ENCODE measurements at regions not wholly inside any gene's neighbourhood (a gene's known extent, or its start where the extent isn't known, plus 50 kb on each side); places are given as distances from the start of the nearest gene placed in this dataset.

DNA sequence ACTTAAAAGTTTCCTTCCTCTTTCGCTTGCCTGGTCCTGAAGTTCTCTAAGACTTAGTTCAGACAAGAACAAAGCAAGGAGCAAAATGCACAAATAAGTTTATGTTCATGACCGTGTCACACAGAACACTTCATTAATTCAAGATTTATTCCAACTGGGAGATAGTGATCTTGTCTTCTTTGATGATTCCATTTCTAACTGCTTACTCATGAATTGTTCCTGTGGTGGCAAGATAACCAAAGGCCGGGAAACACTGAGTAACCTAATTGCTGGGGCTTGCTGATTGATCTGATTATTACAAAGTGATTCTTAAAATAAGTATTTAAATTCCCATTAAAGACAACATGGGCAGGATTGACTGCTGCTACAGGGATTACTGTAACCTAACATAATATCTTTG is 1462.9 kb upstream of the RAG2 start:
- CTCF ChIA-PET: no interaction called here
- POLR2A ChIA-PET: no interaction called here
- TF ChIP-seq TARDBP (IDR thresholded peaks at IDR 0.05) (no peak), SP1 (IDR thresholded peaks at IDR 0.05) (no peak), ZNF384 (IDR thresholded peaks at IDR 0.05) (no peak), FOXM1 (IDR thresholded peaks at IDR 0.05; ENCODE audit: borderline replicate concordance) (no peak), SUZ12 (IDR thresholded peaks at IDR 0.05) (no peak), FOXK2 (IDR thresholded peaks at IDR 0.05) (no peak), PKNOX1 (IDR thresholded peaks at IDR 0.05) (no peak), FOXA1 (IDR thresholded peaks at IDR 0.05) (no peak), LEF1 (IDR thresholded peaks at IDR 0.05; ENCODE audit: borderline replicate concordance) (no peak), ELF4 (IDR thresholded peaks at IDR 0.05) (no peak), NFRKB (IDR thresholded peaks at IDR 0.05) (no peak), HDGF (IDR thresholded peaks at IDR 0.05; ENCODE audit: borderline replicate concordance) (no peak), L3MBTL2 (conservative IDR thresholded peaks at IDR 0.05) (no peak), CTBP1 (IDR thresholded peaks at IDR 0.05; ENCODE audit: borderline replicate concordance) (no peak), BHLHE40 (IDR thresholded peaks at IDR 0.05; ENCODE audit: borderline replicate concordance) (no peak), ARNT (IDR thresholded peaks at IDR 0.05) (no peak)
- DNase-seq (ENCODE audit: extremely low spot score): no peak

DNA sequence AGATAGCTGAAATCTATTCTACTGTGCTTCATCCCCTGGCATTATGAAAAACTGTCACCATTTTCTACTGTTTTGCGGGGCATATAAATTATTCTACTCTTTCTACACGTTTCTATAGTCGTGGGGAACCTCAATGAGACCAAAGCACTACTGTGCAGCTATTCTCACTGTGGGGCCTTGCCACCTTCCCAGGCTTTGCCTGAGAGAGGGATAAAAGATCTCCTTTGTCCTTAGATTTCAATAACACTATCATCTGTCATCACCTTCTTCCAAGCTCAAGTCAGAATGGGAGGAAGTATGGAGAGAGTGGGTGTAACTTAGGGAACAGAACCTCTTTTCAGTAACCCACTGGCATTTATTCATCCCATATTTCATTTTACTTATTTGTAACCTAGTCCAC is 1462.1 kb upstream of the RAG2 start:
- CTCF ChIA-PET: no interaction called here

DNA sequence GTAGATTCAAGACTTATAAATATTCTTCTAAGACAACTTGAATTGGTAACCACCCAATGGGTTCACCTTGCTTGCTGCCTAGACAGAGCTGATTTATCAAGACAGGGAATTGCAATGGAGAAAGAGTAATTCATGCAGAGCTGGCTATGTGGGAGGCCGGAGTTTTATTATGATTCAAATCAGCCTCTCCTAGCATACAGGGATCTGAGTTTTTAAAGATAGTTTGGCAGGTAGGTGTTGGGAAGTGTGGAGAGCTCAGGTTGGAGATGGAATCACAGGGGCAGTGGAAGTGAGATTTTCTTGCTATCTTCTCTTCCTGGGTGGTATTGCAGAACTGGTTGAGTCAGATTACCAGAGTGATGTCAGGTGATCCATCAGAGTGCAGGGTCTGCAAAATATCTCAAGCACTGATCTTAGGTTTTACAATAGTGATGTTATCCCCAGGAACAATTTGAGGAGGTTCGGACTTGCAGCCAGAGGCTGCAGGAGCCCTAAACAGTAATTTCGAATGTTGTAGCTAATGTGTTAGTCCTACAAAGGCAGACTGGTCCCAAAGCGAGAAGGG is 1448.6 kb upstream of the RAG2 start:
- CTCF ChIA-PET: no interaction called here
- POLR2A ChIA-PET: no interaction called here
- DNase-seq (ENCODE audit: extremely low spot score): no peak
- TF ChIP-seq ARNT (IDR thresholded peaks at IDR 0.05) (no peak), CTBP1 (IDR thresholded peaks at IDR 0.05; ENCODE audit: borderline replicate concordance) (no peak), LEF1 (IDR thresholded peaks at IDR 0.05; ENCODE audit: borderline replicate concordance) (no peak), ELF4 (IDR thresholded peaks at IDR 0.05) (no peak)

More for the DNA sequence above, 1462.1 kb upstream of the RAG2 start:
- POLR2A ChIA-PET: no interaction called here
- TF ChIP-seq TARDBP (IDR thresholded peaks at IDR 0.05): no peak
- TF ChIP-seq SP1 (IDR thresholded peaks at IDR 0.05): no peak
- TF ChIP-seq PKNOX1 (IDR thresholded peaks at IDR 0.05): no peak
- no peak for TF ChIP-seq LEF1 (IDR thresholded peaks at IDR 0.05; ENCODE audit: borderline replicate concordance)
- TF ChIP-seq CTBP1 (IDR thresholded peaks at IDR 0.05; ENCODE audit: borderline replicate concordance): no peak
- TF ChIP-seq L3MBTL2 (conservative IDR thresholded peaks at IDR 0.05): no peak
- TF ChIP-seq ELF4 (IDR thresholded peaks at IDR 0.05): no peak
- TF ChIP-seq BHLHE40 (IDR thresholded peaks at IDR 0.05; ENCODE audit: borderline replicate concordance): no peak
- TF ChIP-seq SUZ12 (IDR thresholded peaks at IDR 0.05): no peak
- no peak for TF ChIP-seq HDGF (IDR thresholded peaks at IDR 0.05; ENCODE audit: borderline replicate concordance)
- DNase-seq (ENCODE audit: extremely low spot score): no peak

- no peak for DNase-seq (ENCODE audit: extremely low spot score)
Measured at GRCh38 chr11:38043060-38043459, 1445.0 kb upstream of the RAG2 start.

DNA sequence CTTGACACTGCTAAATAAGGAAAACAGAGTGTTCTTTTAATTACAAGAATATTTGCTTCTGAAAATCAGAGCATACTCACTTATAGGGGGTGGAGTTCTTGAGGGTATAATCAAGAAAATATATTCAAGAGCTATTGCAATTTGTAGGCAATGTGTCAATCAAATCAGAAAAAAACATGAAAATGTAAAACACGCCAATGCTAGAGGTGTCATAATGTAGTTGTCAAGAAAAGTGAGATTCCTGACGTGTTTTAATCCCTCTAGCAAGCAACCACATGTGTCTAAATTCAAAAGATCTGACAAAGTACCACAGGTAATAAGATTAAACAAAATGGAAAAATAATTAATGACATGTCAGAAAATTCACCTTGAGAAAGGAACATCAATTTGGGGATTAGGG is 1440.7 kb upstream of the RAG2 start:
- no peak for DNase-seq (ENCODE audit: extremely low spot score)
- ChIA-PET CTCF (no interaction called here), POLR2A (no interaction called here)
- no peak for TF ChIP-seq PKNOX1 (IDR thresholded peaks at IDR 0.05)
- TF ChIP-seq ARNT (IDR thresholded peaks at IDR 0.05): no peak
- no peak for TF ChIP-seq FOXK2 (IDR thresholded peaks at IDR 0.05)
- TF ChIP-seq SP1 (IDR thresholded peaks at IDR 0.05): no peak
- TF ChIP-seq FOXM1 (IDR thresholded peaks at IDR 0.05; ENCODE audit: borderline replicate concordance): no peak
- no peak for TF ChIP-seq HDGF (IDR thresholded peaks at IDR 0.05; ENCODE audit: borderline replicate concordance)
- no peak for TF ChIP-seq ZNF384 (IDR thresholded peaks at IDR 0.05)
- no peak for TF ChIP-seq FOXA1 (IDR thresholded peaks at IDR 0.05)
- no peak for TF ChIP-seq TARDBP (IDR thresholded peaks at IDR 0.05)
- no peak for TF ChIP-seq CTBP1 (IDR thresholded peaks at IDR 0.05; ENCODE audit: borderline replicate concordance)
- no peak for TF ChIP-seq LEF1 (IDR thresholded peaks at IDR 0.05; ENCODE audit: borderline replicate concordance)
- TF ChIP-seq BHLHE40 (IDR thresholded peaks at IDR 0.05; ENCODE audit: borderline replicate concordance): no peak

More at GRCh38 chr11:38043060-38043459, 1445.0 kb upstream of the RAG2 start:
- TF ChIP-seq NFRKB (IDR thresholded peaks at IDR 0.05) (no peak), ARNT (IDR thresholded peaks at IDR 0.05) (no peak), ELF4 (IDR thresholded peaks at IDR 0.05) (no peak), FOXM1 (IDR thresholded peaks at IDR 0.05; ENCODE audit: borderline replicate concordance) (no peak), SP1 (IDR thresholded peaks at IDR 0.05) (no peak), LEF1 (IDR thresholded peaks at IDR 0.05; ENCODE audit: borderline replicate concordance) (no peak), ZNF384 (IDR thresholded peaks at IDR 0.05) (no peak), FOXA1 (IDR thresholded peaks at IDR 0.05) (no peak), PKNOX1 (IDR thresholded peaks at IDR 0.05) (no peak), L3MBTL2 (conservative IDR thresholded peaks at IDR 0.05) (no peak), BHLHE40 (IDR thresholded peaks at IDR 0.05; ENCODE audit: borderline replicate concordance) (no peak), HDGF (IDR thresholded peaks at IDR 0.05; ENCODE audit: borderline replicate concordance) (no peak)
- ChIA-PET CTCF (no interaction called here), POLR2A (no interaction called here)
